HG02981 (cell line): ENCODE measurements at regions not wholly inside any gene's neighbourhood (a gene's known extent, or its start where the extent isn't known, plus 50 kb on each side); places are given as distances from the start of the nearest gene placed in this dataset.
"Not testable (repeated sequence)": the region's sequence is repeated elsewhere in the genome, so short reads cannot be mapped to it uniquely, and the experiment has no call there.

ENCODE experiments used
- ATAC-seq: cut with Tn5 transposase; IDR thresholded peaks from one replicate; pipeline ENCODE4 v1.9.1; 2021; ENCODE audit warnings: mild to moderate bottlenecking, moderate library complexity; ENCODE audit not compliant: unreplicated experiment

- no peak for ATAC-seq
Measured at GRCh38 chr13:89968470-89968869, 1379.0 kb upstream of the MIR17HG start.

GRCh38 chr13:89970353-89970709, 1377.2 kb upstream of the MIR17HG start:
- ATAC-seq, result no peak

- no peak for ATAC-seq
Measured at GRCh38 chr13:89977203-89977602, 1370.3 kb upstream of the MIR17HG start.

GRCh38 chr13:89980896-89981295, 1366.6 kb upstream of the MIR17HG start:
- no peak for ATAC-seq

- no peak for ATAC-seq
Measured at GRCh38 chr13:89982407-89983095, 1364.9 kb upstream of the MIR17HG start.

- ATAC-seq, result no peak
Measured at GRCh38 chr13:89988206-89988605, 1359.3 kb upstream of the MIR17HG start.

- ATAC-seq, result no peak
Measured at GRCh38 chr13:90003566-90003965, 1343.9 kb upstream of the MIR17HG start.

- no peak for ATAC-seq
Measured at GRCh38 chr13:90008707-90009149, 1338.8 kb upstream of the MIR17HG start.

GRCh38 chr13:90014038-90014437, 1333.4 kb upstream of the MIR17HG start:
- ATAC-seq, result no peak

GRCh38 chr13:90015565-90016507, 1331.7 kb upstream of the MIR17HG start:
- no peak for ATAC-seq

GRCh38 chr13:90016688-90017087, 1330.8 kb upstream of the MIR17HG start:
- no peak for ATAC-seq

GRCh38 chr13:90020536-90021070, 1326.9 kb upstream of the MIR17HG start:
- no peak for ATAC-seq

GRCh38 chr13:90027409-90027808, 1320.1 kb upstream of the MIR17HG start:
- ATAC-seq, result no peak

GRCh38 chr13:90032313-90032712, 1315.2 kb upstream of the MIR17HG start:
- ATAC-seq, result no peak

GRCh38 chr13:90032841-90033493, 1314.5 kb upstream of the MIR17HG start:
- no peak for ATAC-seq

- ATAC-seq, result no peak
Measured at GRCh38 chr13:90039516-90039915, 1308.0 kb upstream of the MIR17HG start.

GRCh38 chr13:90047600-90047999, 1299.9 kb upstream of the MIR17HG start:
- no peak for ATAC-seq

GRCh38 chr13:90049989-90050671, 1297.4 kb upstream of the MIR17HG start:
- no peak for ATAC-seq

- ATAC-seq, result no peak
Measured at GRCh38 chr13:90055121-90055520, 1292.4 kb upstream of the MIR17HG start.

GRCh38 chr13:90055760-90056159, 1291.7 kb upstream of the MIR17HG start:
- ATAC-seq, result no peak

GRCh38 chr13:90064226-90064625, 1283.3 kb upstream of the MIR17HG start:
- ATAC-seq, result not testable (repeated sequence)
